ENCODE measurements at regions not wholly inside any gene's neighbourhood (a gene's known extent, or its start where the extent isn't known, plus 50 kb on each side); places are given as distances from the start of the nearest gene placed in this dataset.

DNA sequence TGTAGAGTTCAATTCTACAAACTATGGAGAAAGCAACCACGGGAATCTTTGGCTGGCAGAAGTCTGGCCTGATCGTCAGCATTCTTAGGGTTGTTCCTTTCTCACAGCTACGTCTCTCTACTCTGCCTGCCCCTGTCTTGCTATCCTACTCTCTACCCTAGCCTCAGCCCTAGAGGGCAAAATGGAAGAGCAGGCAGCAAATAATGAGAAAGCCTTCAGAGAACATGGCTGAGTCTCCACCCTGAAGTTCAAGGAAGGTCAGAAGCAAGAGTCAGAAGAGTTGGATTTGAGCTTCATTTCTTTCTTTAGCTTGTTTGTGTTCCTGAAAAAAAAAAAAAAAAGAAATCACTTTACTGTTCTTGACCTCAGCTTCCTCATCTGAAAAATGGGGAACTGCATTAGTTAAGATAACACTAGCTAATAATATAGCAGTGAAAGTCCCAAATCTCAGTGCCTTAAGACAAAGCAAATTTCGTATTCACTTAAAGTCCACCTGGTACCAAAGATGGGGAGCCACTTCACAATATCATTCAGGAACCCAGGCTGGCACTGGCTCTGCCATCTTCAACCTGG lies 50.2 kb upstream of the CCND2 start:
- no peak for DNase-seq (ENCODE audit: low spot score)

DNA sequence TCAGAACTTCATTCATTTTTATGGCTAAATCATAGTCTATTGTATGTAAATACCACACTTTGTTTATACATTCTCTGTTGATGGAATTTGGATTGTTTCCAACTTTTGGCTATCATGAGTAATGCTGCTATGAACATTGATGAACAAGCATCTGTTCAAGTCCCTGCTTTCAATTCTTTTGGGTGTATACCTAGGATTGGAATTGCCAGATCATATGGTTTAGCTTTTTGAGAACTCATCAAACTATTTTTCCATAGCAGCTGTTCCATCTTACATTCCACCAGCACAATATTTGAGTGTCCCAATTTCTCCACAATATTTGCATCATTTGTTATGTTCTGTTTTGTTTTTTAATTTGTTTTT lies 52.3 kb upstream of the CCND2 start:
- no peak for DNase-seq (ENCODE audit: low spot score)

DNA sequence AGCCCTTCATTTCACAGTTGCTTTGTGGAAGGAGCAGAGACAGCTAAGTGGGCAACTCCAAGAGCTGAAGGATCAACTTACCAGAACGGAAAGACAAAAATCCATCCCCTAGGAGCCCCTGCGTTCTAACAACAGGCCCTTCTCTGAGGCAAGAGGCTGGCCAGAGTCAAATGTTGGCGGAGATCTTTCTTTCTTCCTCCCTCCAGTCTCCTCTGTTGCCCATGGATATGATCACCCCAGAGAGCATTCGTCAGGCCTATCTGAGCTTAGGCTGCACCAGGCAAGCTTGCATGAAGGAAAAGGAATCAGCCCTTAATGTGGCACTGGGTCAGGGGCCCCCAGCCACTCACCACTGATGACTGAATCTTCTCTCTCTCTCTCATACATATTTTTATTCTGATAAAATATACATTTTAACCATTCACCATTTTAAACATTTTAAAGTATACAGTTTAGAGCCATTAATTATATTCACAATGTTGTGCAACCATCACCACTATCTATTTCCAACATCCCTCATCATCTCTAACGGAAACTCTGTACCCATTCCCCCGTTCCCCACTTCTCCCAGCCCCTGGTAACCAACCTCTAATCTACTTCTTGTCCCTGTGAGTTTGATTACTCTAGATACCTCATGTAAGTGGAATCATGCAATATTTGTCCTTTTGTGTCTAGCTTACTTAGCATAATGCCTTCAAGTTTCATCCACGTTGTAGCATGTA lies 52.9 kb upstream of the CCND2 start:
- DNase-seq (ENCODE audit: low spot score) = no peak

DNA sequence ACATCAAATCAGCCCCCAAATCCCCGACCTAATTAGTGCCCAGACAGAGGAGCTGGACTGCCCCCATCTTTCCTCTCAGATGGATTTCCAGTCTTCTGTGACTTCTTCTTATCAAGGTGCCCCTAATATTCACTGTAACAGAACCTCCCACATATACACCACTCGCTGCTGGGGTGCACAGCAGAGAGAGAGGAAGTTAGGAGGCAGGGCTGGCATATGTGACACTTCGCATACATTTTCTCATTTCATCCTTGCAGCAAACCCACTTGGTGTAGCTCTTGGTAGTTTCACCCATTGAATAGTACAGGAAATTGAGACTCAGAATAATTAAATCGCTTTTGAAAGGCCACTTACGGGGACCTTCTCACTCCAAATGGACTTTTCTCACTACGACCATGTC lies 56.5 kb upstream of the CCND2 start:
- no peak for DNase-seq (ENCODE audit: low spot score)

DNA sequence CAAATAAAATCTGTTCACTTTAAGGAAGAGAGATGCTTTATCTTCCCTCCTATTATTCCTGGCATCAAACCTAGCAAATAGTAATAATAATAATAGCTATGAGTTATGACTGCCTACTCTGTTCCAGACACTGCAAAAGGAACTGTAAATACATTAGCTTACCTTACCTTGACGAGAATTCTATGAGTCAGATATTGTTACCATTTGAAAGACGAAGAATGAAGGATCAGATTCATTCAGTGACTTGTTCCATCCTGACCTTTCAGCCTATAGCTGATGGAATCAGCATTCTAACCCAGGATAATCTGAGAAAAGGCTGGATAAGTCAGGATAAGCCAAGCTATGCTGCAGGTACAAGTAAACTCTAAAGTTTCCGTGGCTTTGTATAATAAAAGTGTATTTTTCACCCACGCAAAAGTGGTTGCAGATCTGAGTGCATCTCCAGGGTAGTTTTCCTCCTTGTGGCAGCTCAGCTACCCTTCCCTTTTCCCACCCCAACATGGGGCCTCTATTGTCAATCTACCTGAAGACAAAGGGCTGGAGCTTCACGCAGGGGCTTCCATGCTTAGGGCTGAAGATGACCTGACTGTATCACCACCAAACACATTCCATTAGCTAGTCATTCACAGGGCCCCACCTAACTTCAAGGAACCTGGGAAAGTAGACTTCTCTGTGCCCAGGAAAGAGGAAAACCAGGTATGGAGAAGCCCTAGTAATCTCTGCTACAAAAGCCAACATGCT lies 57.2 kb upstream of the CCND2 start:
- no peak for DNase-seq (ENCODE audit: low spot score)

DNA sequence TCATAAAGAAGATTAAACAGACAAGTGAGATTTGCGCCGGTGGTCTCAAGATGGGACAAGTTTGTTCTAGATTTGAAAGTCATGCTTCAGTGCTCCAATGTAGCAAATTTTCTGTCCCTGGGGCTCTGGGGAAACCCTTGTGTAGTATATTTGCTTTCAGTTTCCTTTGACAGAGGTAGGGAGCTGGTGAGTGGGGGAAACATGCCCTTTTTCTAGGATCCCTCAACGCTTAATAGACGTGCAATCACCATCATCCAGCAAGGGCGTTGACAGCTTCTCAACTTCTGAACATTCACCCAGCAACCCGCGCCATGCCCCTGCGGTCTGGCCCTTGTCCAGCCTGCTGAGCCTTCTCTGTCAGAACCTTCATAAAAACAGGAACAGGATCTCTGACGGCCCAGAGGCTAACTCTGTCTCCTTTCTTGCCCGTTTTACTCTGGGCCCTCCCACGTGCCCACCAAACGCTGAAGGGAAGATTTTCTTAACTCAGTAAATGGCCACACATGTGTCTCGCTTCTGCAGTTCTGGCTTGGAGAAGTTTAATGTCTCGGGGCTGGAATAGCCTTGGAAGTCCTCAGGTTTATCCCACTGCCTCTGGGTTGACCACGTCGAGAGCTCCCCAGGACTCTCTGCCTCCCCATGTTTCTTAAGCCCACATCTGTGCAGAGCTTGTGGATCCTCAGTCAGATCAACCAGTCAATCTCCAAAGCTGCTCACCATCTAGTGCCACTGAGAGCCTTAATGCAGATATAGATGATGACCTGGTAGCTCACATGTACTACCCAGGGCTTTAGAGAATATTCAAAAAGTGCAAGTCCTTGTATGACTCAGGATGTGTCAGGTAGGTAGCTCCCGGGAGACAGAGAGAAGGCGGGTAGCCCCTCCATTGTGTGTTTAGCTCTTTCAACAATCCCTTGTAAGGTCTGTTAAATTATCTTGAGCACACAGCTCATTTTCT lies 58.1 kb upstream of the CCND2 start:
- no peak for DNase-seq (ENCODE audit: low spot score)

DNA sequence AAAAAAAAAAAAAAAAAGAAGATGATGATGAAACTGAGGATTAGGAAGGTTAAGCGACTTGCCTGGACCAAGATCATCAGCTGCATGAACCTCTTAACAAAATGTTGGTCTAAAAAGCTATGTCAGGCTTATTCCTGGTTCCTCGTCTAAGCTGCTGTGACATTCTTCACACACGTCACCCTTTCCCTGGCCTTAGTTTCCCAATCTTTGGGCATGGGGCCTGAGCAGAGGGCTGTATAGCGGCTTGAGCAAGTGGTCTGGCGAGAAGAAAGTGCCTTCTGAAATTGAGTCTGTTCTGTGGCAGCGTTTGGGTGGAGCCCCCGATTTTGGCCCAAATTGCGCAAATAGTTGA lies 58.7 kb upstream of the CCND2 start:
- DNase-seq (ENCODE audit: low spot score) = no peak

DNA sequence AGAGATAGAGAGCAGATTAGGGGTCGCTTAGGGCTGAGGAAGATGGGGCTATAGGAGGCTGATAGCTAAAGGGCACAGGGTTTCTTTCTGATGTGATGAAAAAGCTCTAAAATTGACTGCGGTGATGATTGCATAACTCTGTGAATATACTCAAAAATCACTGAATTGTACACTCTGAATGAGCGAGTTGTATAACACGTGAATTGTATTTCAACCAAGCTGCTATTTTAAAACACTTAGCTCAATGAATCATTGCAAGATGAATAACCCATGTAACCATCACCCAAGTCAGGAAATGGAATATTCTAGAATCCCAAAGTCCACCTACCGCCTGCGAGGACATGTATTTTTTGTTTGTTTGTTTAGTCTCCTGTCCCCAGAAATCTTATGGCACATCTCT lies 60.1 kb upstream of the CCND2 start:
- no peak for DNase-seq (ENCODE audit: low spot score)

DNA sequence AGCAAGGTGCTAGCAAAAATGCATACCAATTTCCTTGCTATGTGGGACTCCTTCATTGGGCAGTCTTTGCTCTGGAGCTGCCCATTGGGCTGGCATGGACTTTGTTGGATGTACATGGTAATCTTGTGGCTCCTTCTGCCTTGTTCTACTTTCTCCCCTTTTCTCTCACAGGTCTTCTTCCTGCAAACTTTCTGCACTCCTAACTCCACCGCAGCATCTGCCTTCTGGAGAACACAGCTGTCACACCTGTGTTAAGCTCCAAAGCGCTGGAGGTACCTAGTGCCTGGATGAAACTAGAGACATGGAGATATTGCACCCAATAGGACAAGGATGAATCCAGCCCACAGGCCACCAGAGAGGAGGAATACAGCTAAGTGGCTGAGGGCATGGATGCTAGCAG lies 60.7 kb upstream of the CCND2 start:
- DNase-seq (ENCODE audit: low spot score) = no peak

DNA sequence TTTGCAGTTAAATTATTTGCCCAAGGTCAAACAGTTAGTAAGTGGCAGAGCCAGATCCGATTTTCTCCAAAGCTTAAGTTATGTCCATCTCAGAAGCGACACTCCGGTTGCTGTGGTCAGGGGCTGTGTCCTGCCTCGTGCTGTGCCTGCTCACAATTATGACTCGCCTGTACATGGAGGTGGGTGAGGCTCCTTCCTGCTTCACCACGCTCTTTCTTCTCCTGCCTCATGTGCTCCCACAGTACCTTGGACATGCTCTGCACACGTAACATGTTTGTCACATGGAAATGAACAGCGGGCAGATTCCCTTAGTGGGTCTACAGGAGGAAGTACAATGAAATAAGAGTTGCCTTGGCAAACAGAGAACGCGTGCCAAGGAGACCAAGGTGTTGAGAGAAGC lies 62.2 kb upstream of the CCND2 start:
- DNase-seq (ENCODE audit: low spot score) = no peak

DNA sequence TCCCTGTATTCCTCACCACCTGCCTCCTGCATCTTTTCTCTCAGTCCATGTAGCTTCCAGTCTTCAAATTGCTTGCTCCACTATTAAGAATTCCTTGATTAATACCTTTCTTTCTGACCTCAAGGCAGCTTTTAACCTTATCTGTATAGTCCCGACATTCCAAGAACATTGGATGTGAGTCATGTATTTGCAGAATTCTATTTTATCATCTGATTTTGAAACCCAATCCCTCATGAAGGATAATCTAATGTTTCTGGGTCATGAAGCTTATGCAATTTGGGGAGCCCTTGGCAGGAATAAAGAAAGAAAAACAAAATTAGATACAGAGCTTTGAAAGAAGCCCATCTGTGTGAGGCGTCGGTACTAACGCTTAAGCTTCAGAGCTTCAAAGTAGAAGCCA lies 63.4 kb upstream of the CCND2 start:
- no peak for DNase-seq (ENCODE audit: low spot score)

DNA sequence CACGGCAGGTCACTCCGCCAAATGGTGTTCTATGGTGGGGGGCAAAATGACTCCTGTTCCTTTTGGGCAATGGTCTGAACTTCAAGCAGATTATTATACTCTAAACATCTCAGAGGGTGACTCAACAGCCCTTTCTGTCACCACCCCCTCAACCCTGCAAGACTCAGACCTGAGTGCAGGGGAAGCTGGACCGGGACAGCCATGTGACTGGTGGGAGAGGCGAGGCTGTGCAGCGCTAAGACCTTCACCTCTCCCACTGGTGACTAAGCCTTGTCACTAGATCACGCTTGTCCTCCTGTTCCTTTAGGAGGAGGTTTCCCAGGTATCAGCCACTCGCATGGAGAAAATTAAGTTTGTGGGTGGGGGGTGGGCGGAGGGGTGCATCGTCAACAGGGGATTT lies 67.1 kb upstream of the CCND2 start:
- DNase-seq (ENCODE audit: low spot score) = no peak

DNA sequence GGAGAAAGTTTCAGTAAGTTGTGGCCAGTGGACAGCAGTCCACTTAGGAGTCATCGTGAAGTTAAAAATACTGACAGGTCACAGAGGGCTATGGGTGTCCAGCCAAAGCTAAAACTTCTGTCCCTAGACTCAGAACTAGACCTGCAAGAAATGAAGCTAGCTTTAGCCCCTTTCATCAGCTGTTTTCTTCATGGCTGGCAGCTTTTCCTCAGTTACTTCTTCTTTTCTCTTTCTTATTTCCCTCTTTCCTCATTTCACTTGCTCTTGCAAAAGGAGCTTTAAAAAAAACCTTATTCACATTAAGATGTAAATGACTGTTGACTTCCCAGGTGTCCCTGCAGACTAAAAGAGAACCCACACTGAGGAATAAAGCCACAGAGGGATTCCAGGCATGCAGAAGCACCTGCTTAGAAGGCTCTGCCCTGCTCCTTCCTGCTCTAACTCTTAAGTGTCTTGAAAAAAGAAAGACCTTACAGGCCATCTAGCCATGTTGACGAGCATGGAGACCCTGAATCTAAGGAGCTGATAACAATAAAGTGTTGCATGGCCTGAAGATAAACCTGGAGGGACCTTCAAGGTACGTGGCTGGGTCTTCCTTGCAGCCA lies 69.7 kb upstream of the CCND2 start:
- DNase-seq (ENCODE audit: low spot score) = peak; percentile 37

DNA sequence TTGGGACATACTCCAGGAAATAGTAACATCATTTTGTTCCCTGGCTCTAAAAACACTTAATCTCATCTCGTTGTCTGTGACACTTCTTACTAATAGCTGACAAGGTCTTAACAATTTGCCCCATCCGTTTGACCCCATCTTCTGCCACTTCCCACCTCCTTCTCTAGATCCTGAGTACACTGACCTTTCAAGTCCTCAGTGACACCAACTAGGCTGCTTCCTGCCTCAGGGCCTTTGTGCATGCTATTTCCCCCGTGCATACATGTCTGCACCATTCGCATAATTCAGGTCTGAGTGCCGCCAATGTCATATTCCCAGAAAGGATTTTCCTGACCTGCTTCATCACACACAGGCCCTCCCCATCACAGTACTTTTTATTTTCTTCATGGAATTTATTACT lies 70.6 kb upstream of the CCND2 start:
- DNase-seq (ENCODE audit: low spot score) = no peak

DNA sequence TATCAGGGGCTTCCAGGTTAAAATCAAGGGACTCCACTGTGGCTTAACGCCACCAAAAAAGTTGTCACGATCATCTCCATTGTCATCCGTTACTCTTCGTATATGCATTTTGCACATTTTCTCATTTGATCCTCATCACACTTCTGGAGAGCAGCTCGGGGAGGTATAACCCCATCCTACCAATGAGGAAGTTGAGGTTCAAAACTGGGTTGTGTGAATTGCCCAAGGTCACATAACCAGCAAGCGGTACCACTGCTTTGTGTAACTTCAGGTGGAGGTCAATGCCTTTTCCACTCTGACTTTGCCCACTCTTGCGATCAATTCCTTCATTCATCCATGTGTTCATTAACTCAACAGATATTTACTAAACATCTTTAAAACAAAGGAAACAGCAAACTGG lies 71.1 kb upstream of the CCND2 start:
- no peak for DNase-seq (ENCODE audit: low spot score)

DNA sequence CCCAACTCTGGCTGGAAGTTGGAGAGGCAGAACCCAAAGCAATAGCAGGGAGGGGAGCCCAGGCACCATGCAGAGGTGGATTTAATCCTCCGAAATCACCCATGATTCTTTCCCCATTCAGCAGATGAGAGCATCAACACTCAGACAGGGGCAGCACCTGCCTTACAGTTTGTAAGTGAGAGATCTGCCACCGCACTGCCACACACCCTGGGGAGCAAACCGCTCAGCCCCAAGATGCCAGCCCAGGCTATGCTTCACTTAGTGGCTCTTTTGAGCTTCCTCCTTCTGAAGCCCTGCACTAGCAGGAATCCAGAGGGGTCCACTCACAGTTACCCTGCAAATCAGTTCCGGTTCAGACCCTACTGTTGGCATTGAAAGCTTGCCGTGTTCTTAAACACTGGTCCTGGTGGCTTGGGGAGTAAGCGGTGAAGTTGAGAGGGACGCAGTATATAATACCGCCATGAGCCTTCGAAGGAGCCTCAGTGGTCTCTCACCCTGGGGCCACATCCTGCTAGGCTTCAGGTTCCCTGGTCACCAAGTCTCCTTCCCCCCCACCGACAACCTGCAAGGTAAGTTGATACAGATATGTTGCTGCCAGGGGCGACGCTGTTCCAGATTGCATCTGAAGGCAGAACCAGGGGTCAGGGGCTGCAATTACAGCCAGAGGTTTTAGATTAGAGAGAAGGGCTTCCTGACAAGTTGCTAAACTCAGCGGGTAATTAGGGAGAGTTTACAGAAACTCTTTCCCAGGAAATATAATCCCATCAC lies 72.0 kb upstream of the CCND2 start:
- no peak for DNase-seq (ENCODE audit: low spot score)

DNA sequence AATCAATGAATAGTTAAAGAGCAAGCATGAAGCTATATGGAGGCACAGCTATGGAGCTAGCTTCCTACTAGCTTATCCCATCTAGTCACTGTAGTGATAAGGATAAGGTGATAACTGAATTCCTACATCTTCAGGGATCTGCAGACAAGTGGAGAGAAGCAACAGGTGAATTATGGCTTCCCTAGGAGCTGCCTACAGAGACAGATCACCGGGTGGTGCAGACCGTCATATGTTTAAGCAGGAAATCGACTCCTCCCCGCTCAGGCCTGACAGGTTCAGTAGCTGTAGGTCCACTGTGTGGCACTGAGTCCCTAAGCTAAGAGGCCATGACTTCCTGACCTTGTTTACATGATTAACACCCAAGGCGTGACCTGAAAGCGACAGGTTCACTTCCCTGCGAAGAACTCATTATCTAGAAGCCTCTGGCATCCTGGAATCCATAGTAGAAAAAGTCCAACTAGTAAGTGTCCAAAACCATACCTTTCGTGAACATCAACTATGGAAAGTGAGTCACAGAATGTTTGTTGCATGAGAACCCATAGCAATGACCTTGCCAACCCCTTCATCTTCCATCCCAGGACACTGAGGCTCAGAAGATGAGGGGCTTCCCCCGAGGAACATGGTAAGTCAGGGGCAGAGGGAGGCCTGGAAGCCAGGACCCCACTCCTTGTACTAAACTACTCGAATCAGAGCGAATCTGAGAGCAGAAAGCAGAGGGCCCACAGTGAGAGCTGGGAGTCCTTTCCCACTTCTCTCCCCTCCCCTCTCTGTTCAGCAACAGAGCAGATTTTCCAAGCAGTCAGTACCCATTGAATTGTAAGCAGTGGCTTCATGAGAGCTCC lies 75.4 kb upstream of the CCND2 start:
- no peak for DNase-seq (ENCODE audit: low spot score)

DNA sequence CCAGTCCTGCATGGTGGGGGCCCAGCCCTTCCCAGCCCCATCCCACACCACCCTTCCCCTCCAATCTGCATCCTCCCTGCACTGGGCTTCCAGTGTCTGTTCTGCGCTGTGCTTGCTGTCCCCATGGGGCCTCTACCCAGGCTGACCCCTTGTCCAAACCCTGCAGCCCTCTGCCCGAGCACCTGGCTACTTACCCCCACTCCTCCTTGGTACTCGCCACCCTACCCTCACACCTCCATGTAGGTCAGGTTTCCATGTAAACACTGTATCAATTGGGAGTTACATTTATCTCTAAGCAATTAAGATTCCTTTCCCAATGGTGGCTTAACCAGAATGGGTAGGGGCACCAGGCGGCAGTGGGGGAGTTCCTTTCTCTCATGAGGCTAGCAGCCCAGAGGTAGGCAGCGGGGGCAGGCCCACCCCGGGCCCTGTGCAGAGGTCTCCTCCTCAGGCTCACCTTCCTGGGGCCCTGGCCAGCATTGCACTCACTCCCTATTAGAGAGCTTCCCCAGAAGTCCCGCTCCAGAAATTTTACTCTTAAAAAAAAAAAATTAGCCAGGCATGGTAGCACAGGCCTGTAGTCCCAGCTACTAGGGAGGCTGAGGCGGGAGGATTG lies 76.6 kb upstream of the CCND2 start:
- DNase-seq (ENCODE audit: low spot score) = no peak

DNA sequence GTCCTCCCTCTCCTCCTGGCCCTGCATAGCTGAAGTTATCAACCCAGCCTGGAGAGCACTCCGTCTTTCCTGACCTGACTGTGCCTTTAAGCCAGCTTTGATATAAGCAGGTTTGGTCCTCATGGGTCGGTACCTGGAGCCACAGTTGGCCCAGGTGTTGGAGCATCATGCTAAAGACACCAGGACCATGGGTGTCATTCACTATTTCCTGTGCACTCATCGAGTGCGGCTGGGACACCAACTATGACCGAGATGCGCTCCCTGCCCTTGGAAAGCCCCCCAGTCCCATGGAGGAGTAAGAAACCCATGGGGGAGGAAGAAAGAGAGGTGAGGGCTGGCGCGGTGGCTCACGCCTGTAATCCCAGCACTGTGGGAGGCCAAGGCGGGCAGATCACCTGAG lies 78.9 kb upstream of the CCND2 start:
- no peak for DNase-seq (ENCODE audit: low spot score)

DNA sequence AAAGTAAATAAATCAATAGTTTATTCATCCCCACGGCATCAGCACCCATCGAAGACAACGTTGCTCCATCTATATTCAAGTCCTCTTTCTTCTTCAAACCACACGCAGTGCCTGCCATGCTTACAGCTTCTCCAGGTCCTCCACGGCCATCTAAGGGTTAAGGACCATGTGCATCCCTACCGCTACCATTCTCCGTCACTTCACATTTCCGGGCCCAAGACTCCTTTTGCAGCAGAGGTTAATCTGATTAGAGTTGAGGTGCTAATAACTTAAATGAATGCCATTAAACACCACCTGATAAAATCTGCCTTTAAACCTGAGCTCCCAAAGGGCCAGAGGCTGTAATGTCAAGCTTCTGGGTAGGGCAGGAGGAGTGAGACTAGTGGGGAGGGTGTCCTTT lies 79.7 kb upstream of the CCND2 start:
- no peak for DNase-seq (ENCODE audit: low spot score)

Measured in iPS-NIHi11 (cell line).